ENCODE measurements at regions not wholly inside any gene's neighbourhood (a gene's known extent, or its start where the extent isn't known, plus 50 kb on each side); places are given as distances from the start of the nearest gene placed in this dataset.

DNA sequence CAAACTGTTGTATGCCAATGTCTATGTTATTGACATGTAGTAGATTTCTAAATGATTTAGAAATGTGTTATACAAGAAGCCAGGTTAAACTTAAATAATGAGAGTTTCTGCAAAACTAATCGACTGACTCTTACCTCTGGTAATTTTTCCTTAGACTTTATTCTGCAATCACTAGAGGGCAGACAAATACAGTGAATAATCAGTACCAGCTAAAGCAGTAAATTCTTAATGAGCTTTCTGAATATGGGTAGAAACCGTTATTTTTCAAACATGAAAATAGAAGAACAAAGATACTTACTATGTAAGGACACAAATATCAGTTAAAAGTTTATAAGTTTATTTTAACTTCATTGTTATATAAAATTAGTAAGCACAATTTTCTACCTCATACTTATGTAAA lies 97.9 kb upstream of the RGS1 start:
- Mint-ChIP-seq H3K4me3 (no peak overlapping the region), H3K27me3 (no peaks in the 10 kb centered on the region), H3K4me1 (peaks cover 0 to 4% (median 0%) of the 10 kb centered on the region in 4 donors), H3K9me3 (no peaks in the 10 kb centered on the region), H3K36me3 (no peaks in the 10 kb centered on the region), H3K27ac (no peak overlapping the region)
- Histone ChIP-seq H3K27ac (ENCODE audit: insufficient read depth, low read length, poor library complexity, severe bottlenecking) (no peak overlapping the region), H3K27me3 (ENCODE audit: control insufficient read depth, insufficient read depth, low read length) (peaks cover 9% of the 10 kb centered on the region), H3K4me3 (ENCODE audit: low read depth, low read length) (no peak overlapping the region), H3K9me3 (ENCODE audit: control insufficient read depth in 2 of 2, low read length in 2 of 2) (no peaks in the 10 kb centered on the region), H3K4me1 (ENCODE audit: control insufficient read depth, insufficient read depth, low read length, poor library complexity, severe bottlenecking) (no peaks in the 10 kb centered on the region), H3K36me3 (ENCODE audit: control insufficient read depth, insufficient read depth, low read length) (no peaks in the 10 kb centered on the region)
- DNase-seq (peak in 2 of 3 donors; percentile 61 to 63), ATAC-seq (ENCODE audit: low read depth in 2 of 2) (peak; percentile 75 to 78)

DNA sequence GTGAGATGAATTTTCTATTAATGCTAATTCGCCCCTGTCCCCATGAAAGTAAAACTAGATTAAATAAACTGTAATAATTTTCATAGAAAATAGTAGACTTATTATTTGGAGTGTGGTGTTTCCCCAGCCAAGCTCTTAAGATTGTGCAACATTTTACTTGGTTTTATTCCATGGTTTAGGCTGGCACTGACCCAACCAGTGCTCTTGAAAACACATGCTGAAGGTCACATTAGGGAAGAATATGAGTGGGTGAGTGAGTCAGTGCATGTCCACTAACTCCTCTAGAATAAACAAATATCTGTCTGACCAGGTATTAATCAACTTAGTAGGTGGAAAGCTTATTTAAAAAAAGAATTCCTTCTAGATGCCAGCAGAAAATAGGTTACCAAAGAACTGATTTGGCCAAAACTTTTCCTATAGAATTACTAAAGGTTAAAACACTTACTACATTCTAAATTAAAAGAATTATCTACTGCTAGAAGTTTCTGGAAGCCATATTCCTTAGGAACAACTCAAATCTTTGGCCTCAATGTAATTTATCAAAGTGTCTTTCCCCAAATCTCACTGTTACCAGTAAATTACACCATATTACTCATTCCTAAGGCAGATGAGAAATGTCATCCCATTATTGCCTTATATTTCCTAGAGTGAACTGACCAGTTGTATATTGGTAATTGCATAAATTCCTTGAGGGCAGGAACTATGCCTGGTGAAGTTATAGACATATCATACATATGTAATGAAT lies 89.7 kb upstream of the RGS1 start:
- Mint-ChIP-seq H3K36me3 (no peaks in the 10 kb centered on the region), H3K4me3 (no peak overlapping the region), H3K27ac (no peak overlapping the region), H3K9me3 (peaks cover 0 to 2% (median 0%) of the 10 kb centered on the region in 7 donors), H3K27me3 (no peaks in the 10 kb centered on the region), H3K4me1 (peaks cover 0 to 5% (median 4%) of the 10 kb centered on the region in 4 donors)
- DNase-seq (no peak), ATAC-seq (ENCODE audit: low read depth in 2 of 2) (no peak)
- Histone ChIP-seq H3K27me3 (ENCODE audit: control insufficient read depth, insufficient read depth, low read length) (no peaks in the 10 kb centered on the region), H3K4me3 (ENCODE audit: low read depth, low read length) (no peak overlapping the region), H3K27ac (ENCODE audit: insufficient read depth, low read length, poor library complexity, severe bottlenecking) (no peak overlapping the region), H3K4me1 (ENCODE audit: control insufficient read depth, insufficient read depth, low read length, poor library complexity, severe bottlenecking) (no peaks in the 10 kb centered on the region), H3K9me3 (ENCODE audit: control insufficient read depth in 2 of 2, low read length in 2 of 2) (no peaks in the 10 kb centered on the region), H3K36me3 (ENCODE audit: control insufficient read depth, insufficient read depth, low read length) (no peaks in the 10 kb centered on the region)

DNA sequence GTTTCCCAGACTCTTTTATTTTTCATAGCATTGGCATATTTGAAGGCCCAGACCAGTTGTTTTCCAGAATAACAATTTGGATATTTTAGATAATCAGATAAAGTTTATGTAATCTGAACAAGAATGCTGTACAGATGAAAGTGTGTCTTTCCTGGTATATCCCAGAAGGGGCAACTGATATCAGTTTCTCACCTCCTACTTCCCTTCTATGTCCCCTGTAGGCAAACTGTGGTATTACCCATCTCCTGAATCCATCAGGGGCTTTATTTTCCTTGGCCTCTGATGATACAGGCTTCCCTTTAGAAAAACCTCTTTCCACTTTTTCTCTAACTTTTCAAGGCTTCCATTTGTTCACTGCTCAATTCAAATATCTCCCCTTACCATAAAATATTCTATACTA lies 87.5 kb upstream of the RGS1 start:
- Histone ChIP-seq H3K36me3 (ENCODE audit: control insufficient read depth, insufficient read depth, low read length) (no peaks in the 10 kb centered on the region), H3K4me3 (ENCODE audit: low read depth, low read length) (no peak overlapping the region), H3K27me3 (ENCODE audit: control insufficient read depth, insufficient read depth, low read length) (no peaks in the 10 kb centered on the region), H3K4me1 (ENCODE audit: control insufficient read depth, insufficient read depth, low read length, poor library complexity, severe bottlenecking) (no peaks in the 10 kb centered on the region), H3K27ac (ENCODE audit: insufficient read depth, low read length, poor library complexity, severe bottlenecking) (no peak overlapping the region), H3K9me3 (ENCODE audit: control insufficient read depth in 2 of 2, low read length in 2 of 2) (no peaks in the 10 kb centered on the region)
- Mint-ChIP-seq H3K4me1 (peaks cover 0 to 5% (median 4%) of the 10 kb centered on the region in 4 donors), H3K36me3 (no peaks in the 10 kb centered on the region), H3K4me3 (no peak overlapping the region), H3K27ac (no peak overlapping the region), H3K9me3 (peaks cover 0 to 2% (median 0%) of the 10 kb centered on the region in 7 donors), H3K27me3 (no peaks in the 10 kb centered on the region)
- ATAC-seq (ENCODE audit: low read depth in 2 of 2) (no peak), DNase-seq (no peak)

DNA sequence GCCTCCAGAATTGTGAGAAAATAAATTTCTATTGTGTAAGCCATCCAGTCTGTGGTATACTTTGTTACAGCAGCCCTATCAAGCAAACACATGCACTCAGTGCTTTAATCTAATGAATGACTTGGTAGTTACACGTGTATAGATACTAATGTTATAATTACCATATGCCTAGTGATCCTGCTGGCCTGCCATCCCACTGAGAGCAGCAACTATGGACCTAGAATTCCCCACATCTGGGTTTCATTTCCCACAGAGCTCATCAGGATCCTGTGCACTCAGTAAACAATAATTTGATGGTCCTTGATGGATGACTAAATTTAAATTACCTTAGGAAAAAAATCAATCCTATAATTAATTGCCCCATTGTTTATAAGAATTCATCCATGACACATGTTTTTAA lies 86.5 kb upstream of the RGS1 start:
- no peaks in the 10 kb centered on the region for H3K9me3 ChIP-seq (ENCODE audit: control insufficient read depth in 2 of 2, low read length in 2 of 2)
- no peaks in the 10 kb centered on the region for H3K36me3 ChIP-seq (ENCODE audit: control insufficient read depth, insufficient read depth, low read length)
- Mint-ChIP-seq H3K36me3 (no peaks in the 10 kb centered on the region), H3K4me1 (peaks cover 0 to 5% (median 4%) of the 10 kb centered on the region in 4 donors), H3K4me3 (no peak overlapping the region), H3K27me3 (no peaks in the 10 kb centered on the region), H3K27ac (no peak overlapping the region), H3K9me3 (peaks cover 0 to 2% (median 0%) of the 10 kb centered on the region in 7 donors)
- H3K27me3 ChIP-seq (ENCODE audit: control insufficient read depth, insufficient read depth, low read length) = no peaks in the 10 kb centered on the region
- no peak overlapping the region for H3K27ac ChIP-seq (ENCODE audit: insufficient read depth, low read length, poor library complexity, severe bottlenecking)
- H3K4me1 ChIP-seq (ENCODE audit: control insufficient read depth, insufficient read depth, low read length, poor library complexity, severe bottlenecking) = no peaks in the 10 kb centered on the region
- DNase-seq (no peak), ATAC-seq (ENCODE audit: low read depth in 2 of 2) (no peak)
- no peak overlapping the region for H3K4me3 ChIP-seq (ENCODE audit: low read depth, low read length)

DNA sequence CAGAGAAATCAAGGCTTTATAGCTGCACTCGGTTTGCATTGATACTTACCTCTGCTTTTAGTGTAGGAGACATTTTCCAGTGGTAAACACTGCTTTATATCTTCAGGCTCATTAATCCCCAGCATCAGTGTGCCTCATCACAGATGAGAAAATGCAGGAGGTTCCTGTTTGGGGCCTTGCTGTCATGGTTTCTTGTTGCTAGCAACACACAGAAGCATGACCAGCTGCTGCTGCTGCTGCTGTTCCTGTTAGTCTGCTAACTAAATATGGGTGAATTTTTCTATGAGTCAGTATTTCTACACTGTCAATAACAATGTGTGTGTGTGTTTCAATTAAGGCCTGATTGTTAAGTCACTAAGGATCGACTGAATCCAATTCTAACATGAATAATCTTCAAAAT lies 85.8 kb upstream of the RGS1 start:
- Mint-ChIP-seq H3K36me3 (no peaks in the 10 kb centered on the region), H3K4me3 (no peak overlapping the region), H3K27ac (peak overlapping the region in 1 of 3 donors; percentile 66), H3K9me3 (peaks cover 0 to 2% (median 0%) of the 10 kb centered on the region in 7 donors), H3K4me1 (peaks cover 0 to 5% (median 4%) of the 10 kb centered on the region in 4 donors), H3K27me3 (no peaks in the 10 kb centered on the region)
- DNase-seq = peak in 2 of 3 donors; percentile 12 to 28
- Histone ChIP-seq H3K4me1 (ENCODE audit: control insufficient read depth, insufficient read depth, low read length, poor library complexity, severe bottlenecking) (no peaks in the 10 kb centered on the region), H3K9me3 (ENCODE audit: control insufficient read depth in 2 of 2, low read length in 2 of 2) (no peaks in the 10 kb centered on the region), H3K4me3 (ENCODE audit: low read depth, low read length) (no peak overlapping the region), H3K27me3 (ENCODE audit: control insufficient read depth, insufficient read depth, low read length) (no peaks in the 10 kb centered on the region), H3K36me3 (ENCODE audit: control insufficient read depth, insufficient read depth, low read length) (no peaks in the 10 kb centered on the region), H3K27ac (ENCODE audit: insufficient read depth, low read length, poor library complexity, severe bottlenecking) (no peak overlapping the region)
- ATAC-seq (ENCODE audit: low read depth in 2 of 2) = peak; percentile 69 to 71

DNA sequence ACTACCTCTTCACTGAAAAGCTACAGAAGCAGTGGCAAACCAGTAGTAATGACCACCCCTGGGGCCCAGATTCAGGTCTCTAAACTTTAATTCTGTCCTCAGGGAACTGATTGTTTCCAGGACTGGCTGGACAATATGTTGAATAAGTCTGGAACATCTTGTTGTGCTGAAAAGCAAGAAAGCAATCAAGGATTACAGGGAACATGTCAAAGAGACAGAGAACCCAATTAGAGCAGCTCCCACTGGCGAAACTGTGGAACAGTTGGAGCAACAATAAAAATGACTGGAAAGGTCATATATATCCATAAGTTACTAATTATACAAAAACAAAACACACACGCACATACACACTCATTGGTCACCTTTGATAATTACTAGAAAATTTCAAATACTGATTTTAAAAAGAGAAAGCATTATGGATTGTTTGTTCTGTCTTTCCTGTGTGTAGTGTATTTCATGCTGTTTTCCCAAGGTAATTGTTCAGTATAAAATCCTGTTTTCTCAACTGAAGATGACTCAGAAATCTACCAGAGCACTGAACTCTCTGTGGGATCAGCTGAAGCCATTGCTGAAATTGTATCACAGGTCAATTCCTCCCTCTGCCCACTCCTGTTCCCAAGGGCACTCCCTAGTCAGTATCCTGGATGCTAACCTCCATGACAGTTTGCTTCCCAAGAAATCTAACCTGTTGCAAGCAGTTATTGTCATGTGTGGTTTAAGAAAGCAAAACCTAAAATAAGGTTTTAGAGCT lies 83.6 kb upstream of the RGS1 start:
- no peaks in the 10 kb centered on the region for H3K27me3 Mint-ChIP-seq

DNA sequence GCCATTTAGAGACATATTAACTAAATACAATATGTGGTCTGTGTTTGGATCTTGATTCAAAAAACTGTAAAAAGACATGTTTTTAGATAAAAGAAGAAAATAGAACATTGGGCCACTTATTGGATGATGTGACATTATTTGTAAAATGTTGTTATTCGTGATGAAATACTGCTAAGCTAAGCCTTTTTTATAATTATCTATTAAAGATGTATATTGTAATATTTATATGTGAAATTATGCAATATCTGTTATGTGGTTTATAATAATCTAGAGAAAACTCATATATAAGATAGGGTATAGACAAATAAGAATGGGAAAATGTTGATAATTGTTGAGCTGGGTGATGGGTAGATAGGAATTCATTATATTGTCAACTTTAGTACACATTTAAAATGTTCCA lies 82.0 kb upstream of the RGS1 start:
- no peaks in the 10 kb centered on the region for H3K4me1 ChIP-seq (ENCODE audit: control insufficient read depth, insufficient read depth, low read length, poor library complexity, severe bottlenecking)
- no peak overlapping the region for H3K4me3 Mint-ChIP-seq
- no peak for DNase-seq
- H3K27me3 Mint-ChIP-seq = no peaks in the 10 kb centered on the region
- H3K36me3 ChIP-seq (ENCODE audit: control insufficient read depth, insufficient read depth, low read length) = no peaks in the 10 kb centered on the region
- no peaks in the 10 kb centered on the region for H3K27me3 ChIP-seq (ENCODE audit: control insufficient read depth, insufficient read depth, low read length)
- no peak overlapping the region for H3K27ac ChIP-seq (ENCODE audit: insufficient read depth, low read length, poor library complexity, severe bottlenecking)
- H3K9me3 Mint-ChIP-seq = no peaks in the 10 kb centered on the region
- peaks cover 0 to 5% (median 4%) of the 10 kb centered on the region in 4 donors for H3K4me1 Mint-ChIP-seq
- ATAC-seq (ENCODE audit: low read depth in 2 of 2) = no peak
- no peak overlapping the region for H3K4me3 ChIP-seq (ENCODE audit: low read depth, low read length)
- no peaks in the 10 kb centered on the region for H3K9me3 ChIP-seq (ENCODE audit: control insufficient read depth in 2 of 2, low read length in 2 of 2)
- peaks cover 5% of the 10 kb centered on the region for H3K36me3 Mint-ChIP-seq
- no peak overlapping the region for H3K27ac Mint-ChIP-seq

More for the DNA sequence above, 83.6 kb upstream of the RGS1 start:
- no peak overlapping the region for H3K4me3 Mint-ChIP-seq
- DNase-seq = no peak
- H3K4me1 ChIP-seq (ENCODE audit: control insufficient read depth, insufficient read depth, low read length, poor library complexity, severe bottlenecking) = no peaks in the 10 kb centered on the region
- no peaks in the 10 kb centered on the region for H3K9me3 Mint-ChIP-seq
- no peak overlapping the region for H3K27ac ChIP-seq (ENCODE audit: insufficient read depth, low read length, poor library complexity, severe bottlenecking)
- no peak overlapping the region for H3K4me3 ChIP-seq (ENCODE audit: low read depth, low read length)
- ATAC-seq (ENCODE audit: low read depth in 2 of 2) = no peak
- peaks cover 0 to 5% (median 4%) of the 10 kb centered on the region in 4 donors for H3K4me1 Mint-ChIP-seq
- no peaks in the 10 kb centered on the region for H3K27me3 ChIP-seq (ENCODE audit: control insufficient read depth, insufficient read depth, low read length)
- H3K36me3 Mint-ChIP-seq = no peaks in the 10 kb centered on the region
- no peak overlapping the region for H3K27ac Mint-ChIP-seq
- H3K36me3 ChIP-seq (ENCODE audit: control insufficient read depth, insufficient read depth, low read length) = no peaks in the 10 kb centered on the region
- no peaks in the 10 kb centered on the region for H3K9me3 ChIP-seq (ENCODE audit: control insufficient read depth in 2 of 2, low read length in 2 of 2)
